ENCODE measurements at regions not wholly inside any gene's neighbourhood (a gene's known extent, or its start where the extent isn't known, plus 50 kb on each side); places are given as distances from the start of the nearest gene placed in this dataset.

DNA sequence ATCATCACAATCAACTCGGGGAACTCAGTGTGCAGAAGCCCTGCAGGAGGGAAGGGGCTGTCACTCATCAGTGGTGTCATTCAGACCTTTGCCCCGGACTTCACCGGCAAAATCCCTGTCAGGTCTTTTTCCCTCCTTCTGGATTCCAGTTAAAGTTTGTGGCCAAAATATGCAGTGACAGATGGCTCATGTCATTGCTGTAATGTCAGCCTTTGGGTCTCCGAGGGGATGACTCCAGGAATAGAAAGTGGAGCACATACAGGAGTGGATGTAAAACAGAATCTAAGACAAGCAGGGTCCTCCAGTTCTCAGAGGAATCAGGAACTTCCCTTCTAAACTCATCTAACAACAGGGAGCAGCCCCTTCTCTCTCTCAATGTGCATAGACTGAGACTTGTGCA is 130.3 kb upstream of the RASSF8 start:
- H3K9me3 ChIP-seq (replicated peaks; ENCODE audit: insufficient read depth, low read length) = no peaks in the 10 kb centered on the region
- H3K79me2 ChIP-seq (ENCODE audit: low read length) = no peaks in the 10 kb centered on the region
- H3F3A ChIP-seq (ENCODE audit: insufficient read depth, low read length) = no peaks in the 10 kb centered on the region
- H3K27me3 ChIP-seq (replicated peaks; ENCODE audit: insufficient read depth, low read length) = no peaks in the 10 kb centered on the region
- no peaks in the 10 kb centered on the region for H3K9me2 ChIP-seq (replicated peaks; ENCODE audit: insufficient read depth, low read length)
- no peak overlapping the region for H2AFZ ChIP-seq (ENCODE audit: low read length)
- H3K4me1 ChIP-seq (ENCODE audit: low read length) = no peaks in the 10 kb centered on the region
- no peaks in the 10 kb centered on the region for H3K36me3 ChIP-seq (replicated peaks; ENCODE audit: insufficient read depth, low read length)
- no peak overlapping the region for H3K4me3 ChIP-seq (ENCODE audit: low read length)
- no peak overlapping the region for H3K27ac ChIP-seq (ENCODE audit: low read length)
- H3K9ac ChIP-seq (ENCODE audit: low read length) = no peak overlapping the region
- TF ChIP-seq, protein P1, sequence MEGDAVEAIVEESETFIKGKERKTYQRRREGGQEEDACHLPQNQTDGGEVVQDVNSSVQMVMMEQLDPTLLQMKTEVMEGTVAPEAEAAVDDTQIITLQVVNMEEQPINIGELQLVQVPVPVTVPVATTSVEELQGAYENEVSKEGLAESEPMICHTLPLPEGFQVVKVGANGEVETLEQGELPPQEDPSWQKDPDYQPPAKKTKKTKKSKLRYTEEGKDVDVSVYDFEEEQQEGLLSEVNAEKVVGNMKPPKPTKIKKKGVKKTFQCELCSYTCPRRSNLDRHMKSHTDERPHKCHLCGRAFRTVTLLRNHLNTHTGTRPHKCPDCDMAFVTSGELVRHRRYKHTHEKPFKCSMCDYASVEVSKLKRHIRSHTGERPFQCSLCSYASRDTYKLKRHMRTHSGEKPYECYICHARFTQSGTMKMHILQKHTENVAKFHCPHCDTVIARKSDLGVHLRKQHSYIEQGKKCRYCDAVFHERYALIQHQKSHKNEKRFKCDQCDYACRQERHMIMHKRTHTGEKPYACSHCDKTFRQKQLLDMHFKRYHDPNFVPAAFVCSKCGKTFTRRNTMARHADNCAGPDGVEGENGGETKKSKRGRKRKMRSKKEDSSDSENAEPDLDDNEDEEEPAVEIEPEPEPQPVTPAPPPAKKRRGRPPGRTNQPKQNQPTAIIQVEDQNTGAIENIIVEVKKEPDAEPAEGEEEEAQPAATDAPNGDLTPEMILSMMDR (IDR thresholded peaks at IDR 0.05; ENCODE audit: low read length) = no peak
- TF ChIP-seq EZH2 (optimal IDR thresholded peaks at IDR 0.05; ENCODE audit: low read depth, low read length) (no peak), EZH2phosphoT487 (IDR thresholded peaks at IDR 0.05; ENCODE audit: low read length) (no peak)
- DNase-seq = no peak
- H4K20me1 ChIP-seq (ENCODE audit: insufficient read depth, low read length) = no peaks in the 10 kb centered on the region
- H3K4me2 ChIP-seq (ENCODE audit: low read depth, low read length) = no peak overlapping the region

DNA sequence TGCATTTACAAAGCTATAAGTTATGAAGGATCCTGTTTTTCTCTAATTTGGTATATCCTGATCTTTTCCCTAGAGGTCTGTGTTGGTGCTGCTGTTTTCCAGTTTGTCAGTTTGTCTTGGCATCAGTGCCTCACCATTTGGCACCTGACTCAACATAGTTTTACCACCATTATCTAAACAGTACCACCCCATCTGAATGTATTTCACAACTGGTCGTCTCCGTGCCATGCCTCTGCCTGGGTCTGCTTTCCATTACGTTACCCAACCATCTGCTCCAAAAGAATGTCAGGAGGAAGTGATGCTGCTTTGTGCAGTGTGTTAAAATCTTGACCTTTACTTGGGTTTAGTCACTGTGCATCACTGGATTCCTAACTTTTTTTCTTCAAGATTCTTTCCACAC is 129.3 kb upstream of the RASSF8 start:
- Histone ChIP-seq H2AFZ (ENCODE audit: low read length) (no peak overlapping the region), H3K9ac (ENCODE audit: low read length) (no peak overlapping the region), H3K4me2 (ENCODE audit: low read depth, low read length) (no peak overlapping the region), H3F3A (ENCODE audit: insufficient read depth, low read length) (no peaks in the 10 kb centered on the region), H4K20me1 (ENCODE audit: insufficient read depth, low read length) (no peaks in the 10 kb centered on the region), H3K79me2 (ENCODE audit: low read length) (no peaks in the 10 kb centered on the region), H3K36me3 (replicated peaks; ENCODE audit: insufficient read depth, low read length) (no peaks in the 10 kb centered on the region), H3K27ac (ENCODE audit: low read length) (no peak overlapping the region), H3K9me2 (replicated peaks; ENCODE audit: insufficient read depth, low read length) (no peaks in the 10 kb centered on the region), H3K27me3 (replicated peaks; ENCODE audit: insufficient read depth, low read length) (no peaks in the 10 kb centered on the region), H3K9me3 (replicated peaks; ENCODE audit: insufficient read depth, low read length) (no peaks in the 10 kb centered on the region), H3K4me1 (ENCODE audit: low read length) (no peaks in the 10 kb centered on the region), H3K4me3 (ENCODE audit: low read length) (no peak overlapping the region)
- TF ChIP-seq EZH2 (optimal IDR thresholded peaks at IDR 0.05; ENCODE audit: low read depth, low read length) = no peak
- TF ChIP-seq EZH2phosphoT487 (IDR thresholded peaks at IDR 0.05; ENCODE audit: low read length) = no peak
- TF ChIP-seq, protein P1 (IDR thresholded peaks at IDR 0.05; ENCODE audit: low read length) = no peak
- DNase-seq = no peak

DNA sequence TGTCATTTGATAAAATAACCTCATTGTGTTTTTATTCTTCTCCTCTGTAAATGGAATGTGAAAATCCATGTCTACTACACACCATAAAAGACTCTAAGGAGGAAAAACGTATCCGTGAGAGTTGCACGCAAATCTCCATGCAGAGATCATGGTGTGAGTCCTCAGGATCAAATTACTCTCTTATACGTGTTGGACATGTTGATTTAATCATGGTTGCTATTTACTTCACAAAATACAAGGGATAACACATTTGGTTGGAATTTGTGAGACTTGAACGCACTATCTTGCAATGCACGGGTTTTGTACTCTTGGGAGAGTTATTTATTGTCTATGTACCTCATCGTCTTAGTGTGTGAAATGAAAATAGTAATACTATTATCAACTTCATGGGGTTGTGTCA is 128.0 kb upstream of the RASSF8 start:
- no peak for DNase-seq
- no peaks in the 10 kb centered on the region for H3K79me2 ChIP-seq (ENCODE audit: low read length)
- H3K27me3 ChIP-seq (replicated peaks; ENCODE audit: insufficient read depth, low read length) = no peaks in the 10 kb centered on the region
- H3K9ac ChIP-seq (ENCODE audit: low read length) = no peak overlapping the region
- no peak overlapping the region for H3K4me3 ChIP-seq (ENCODE audit: low read length)
- no peaks in the 10 kb centered on the region for H4K20me1 ChIP-seq (ENCODE audit: insufficient read depth, low read length)
- H3K4me2 ChIP-seq (ENCODE audit: low read depth, low read length) = no peak overlapping the region
- no peak overlapping the region for H3K27ac ChIP-seq (ENCODE audit: low read length)
- no peaks in the 10 kb centered on the region for H3K4me1 ChIP-seq (ENCODE audit: low read length)
- no peaks in the 10 kb centered on the region for H3K36me3 ChIP-seq (replicated peaks; ENCODE audit: insufficient read depth, low read length)
- no peak overlapping the region for H2AFZ ChIP-seq (ENCODE audit: low read length)
- H3K9me3 ChIP-seq (replicated peaks; ENCODE audit: insufficient read depth, low read length) = no peaks in the 10 kb centered on the region
- TF ChIP-seq EZH2 (optimal IDR thresholded peaks at IDR 0.05; ENCODE audit: low read depth, low read length) = no peak
- TF ChIP-seq, protein P1 (IDR thresholded peaks at IDR 0.05; ENCODE audit: low read length) = no peak
- no peak for TF ChIP-seq EZH2phosphoT487 (IDR thresholded peaks at IDR 0.05; ENCODE audit: low read length)
- H3K9me2 ChIP-seq (replicated peaks; ENCODE audit: insufficient read depth, low read length) = no peaks in the 10 kb centered on the region
- H3F3A ChIP-seq (ENCODE audit: insufficient read depth, low read length) = no peaks in the 10 kb centered on the region

Data from MM.1S (cell line).